LoVo (cell line): ENCODE measurements at regions not wholly inside any gene's neighbourhood (a gene's known extent, or its start where the extent isn't known, plus 50 kb on each side); places are given as distances from the start of the nearest gene placed in this dataset.
A peak's percentile ranks its signal among the peaks of the same experiment; 100 is the strongest.

Experiments
- DNase-seq: peaks from one replicate; pipeline ENCODE4 v3.0.0-alpha.2; 2016; ENCODE audit warnings: low spot score

- no peak for DNase-seq
These were observed 99.2 kb downstream of the C12orf50 start for GRCh38 chr12:87930033-87930432.

DNA sequence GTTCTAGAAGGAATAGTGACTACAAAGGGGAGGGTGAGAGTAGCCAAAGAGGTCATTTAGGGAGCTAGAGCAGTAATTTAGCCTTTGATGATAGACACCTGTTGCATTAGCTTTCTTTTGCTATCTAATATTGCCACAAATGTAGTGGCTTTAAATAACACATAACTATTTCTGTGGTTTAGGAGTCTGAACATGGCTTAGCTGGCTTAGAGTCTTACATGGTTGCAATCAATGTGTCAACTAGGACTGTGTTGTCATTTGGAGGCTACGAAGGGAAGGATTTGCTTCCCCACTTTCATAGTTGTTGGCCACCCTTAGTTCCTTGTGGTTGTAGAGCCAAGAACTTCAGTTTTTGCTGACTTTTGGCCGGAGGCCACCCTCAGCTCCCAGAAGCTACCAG, 99.9 kb downstream of the C12orf50 start:
- no peak for DNase-seq

DNA sequence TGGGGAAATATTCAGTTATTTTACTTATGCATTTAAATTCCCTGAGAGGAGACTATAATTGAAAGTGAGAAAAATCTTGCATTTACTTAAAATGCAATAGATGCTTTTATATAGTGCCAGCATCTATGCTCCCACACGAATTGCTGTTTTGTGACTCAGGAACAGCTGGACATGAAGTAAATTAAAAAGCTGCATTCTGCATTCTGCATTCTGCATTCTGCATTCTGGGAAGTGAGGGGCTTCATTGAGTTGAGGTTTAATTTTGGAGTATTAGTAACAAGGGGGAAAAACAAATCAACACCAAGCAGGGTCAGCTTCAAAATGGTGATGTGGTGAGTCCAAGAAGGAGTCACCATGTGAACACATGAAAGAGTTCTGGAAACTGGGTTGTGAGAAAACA, 101.2 kb downstream of the C12orf50 start:
- no peak for DNase-seq

DNA sequence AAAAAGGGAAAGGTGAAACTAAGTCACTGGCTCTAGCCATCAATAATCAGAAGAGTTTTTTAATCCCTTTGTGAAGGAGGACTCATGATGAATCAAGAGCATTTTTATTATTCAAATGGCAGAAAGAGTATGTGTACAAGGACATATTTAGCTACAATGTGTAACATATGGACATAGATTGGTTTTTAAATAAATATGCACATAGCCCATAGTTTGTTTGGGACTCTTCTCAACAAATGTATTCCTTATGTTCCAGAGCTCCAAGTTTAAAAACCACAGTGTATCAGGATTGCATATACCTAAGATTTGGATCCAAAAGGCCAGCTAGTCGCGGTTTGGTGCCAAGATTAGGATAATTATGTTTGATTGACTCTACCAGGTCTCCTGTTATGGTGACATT, 104.2 kb downstream of the C12orf50 start:
- no peak for DNase-seq

DNA sequence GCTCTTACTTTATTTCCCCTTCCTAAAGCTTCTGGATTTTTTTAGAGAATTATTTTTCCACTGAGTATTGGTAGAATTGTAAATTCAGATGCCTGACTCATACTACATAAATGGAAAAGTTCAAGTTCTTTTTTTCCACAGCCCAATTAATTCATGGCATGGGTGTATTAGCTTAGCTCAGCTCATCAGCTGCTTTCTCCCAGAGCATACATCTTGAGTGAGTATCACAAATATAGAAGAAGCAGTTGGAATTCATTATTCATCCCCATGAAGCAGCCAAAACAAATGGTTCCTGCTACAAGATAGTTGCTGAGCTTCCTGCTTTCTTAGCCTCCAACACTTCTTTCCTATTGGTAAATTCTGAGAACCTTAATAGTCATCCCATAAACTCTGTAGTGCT, 105.1 kb downstream of the C12orf50 start:
- no peak for DNase-seq

- no peak for DNase-seq
These were observed 105.8 kb downstream of the C12orf50 start for GRCh38 chr12:87923361-87923760.

- no peak for DNase-seq
These were observed 106.5 kb downstream of the C12orf50 start for GRCh38 chr12:87922736-87923135.

GRCh38 chr12:87921621-87922020, 107.6 kb downstream of the C12orf50 start:
- DNase-seq = no peak

GRCh38 chr12:87920139-87920538, 109.1 kb downstream of the C12orf50 start:
- no peak for DNase-seq

DNA sequence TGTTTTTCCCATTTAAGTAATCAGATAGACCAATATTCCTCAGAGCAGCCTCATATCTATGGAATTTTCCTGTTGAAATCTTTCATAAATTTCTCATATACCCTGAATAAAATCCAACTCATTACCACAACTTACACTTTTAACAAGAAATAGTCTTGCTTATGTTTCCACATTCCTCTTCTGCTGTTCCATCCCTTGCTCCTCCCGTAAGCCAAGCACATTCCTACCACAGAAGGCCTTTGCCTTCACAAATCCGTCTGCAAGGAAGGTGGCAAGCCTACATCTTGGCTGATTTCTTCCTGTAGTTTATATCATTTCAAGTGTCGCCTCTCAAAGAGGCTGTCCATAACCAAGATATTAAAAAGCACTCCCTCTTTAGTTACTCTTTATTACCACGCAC, 127.7 kb downstream of the C12orf50 start:
- no peak for DNase-seq

GRCh38 chr12:87897662-87898061, 131.5 kb downstream of the C12orf50 start:
- DNase-seq = no peak

GRCh38 chr12:87883806-87884205, 145.4 kb downstream of the C12orf50 start:
- no peak for DNase-seq

- no peak for DNase-seq
These were observed 150.1 kb downstream of the C12orf50 start for GRCh38 chr12:87879141-87879540.

DNA sequence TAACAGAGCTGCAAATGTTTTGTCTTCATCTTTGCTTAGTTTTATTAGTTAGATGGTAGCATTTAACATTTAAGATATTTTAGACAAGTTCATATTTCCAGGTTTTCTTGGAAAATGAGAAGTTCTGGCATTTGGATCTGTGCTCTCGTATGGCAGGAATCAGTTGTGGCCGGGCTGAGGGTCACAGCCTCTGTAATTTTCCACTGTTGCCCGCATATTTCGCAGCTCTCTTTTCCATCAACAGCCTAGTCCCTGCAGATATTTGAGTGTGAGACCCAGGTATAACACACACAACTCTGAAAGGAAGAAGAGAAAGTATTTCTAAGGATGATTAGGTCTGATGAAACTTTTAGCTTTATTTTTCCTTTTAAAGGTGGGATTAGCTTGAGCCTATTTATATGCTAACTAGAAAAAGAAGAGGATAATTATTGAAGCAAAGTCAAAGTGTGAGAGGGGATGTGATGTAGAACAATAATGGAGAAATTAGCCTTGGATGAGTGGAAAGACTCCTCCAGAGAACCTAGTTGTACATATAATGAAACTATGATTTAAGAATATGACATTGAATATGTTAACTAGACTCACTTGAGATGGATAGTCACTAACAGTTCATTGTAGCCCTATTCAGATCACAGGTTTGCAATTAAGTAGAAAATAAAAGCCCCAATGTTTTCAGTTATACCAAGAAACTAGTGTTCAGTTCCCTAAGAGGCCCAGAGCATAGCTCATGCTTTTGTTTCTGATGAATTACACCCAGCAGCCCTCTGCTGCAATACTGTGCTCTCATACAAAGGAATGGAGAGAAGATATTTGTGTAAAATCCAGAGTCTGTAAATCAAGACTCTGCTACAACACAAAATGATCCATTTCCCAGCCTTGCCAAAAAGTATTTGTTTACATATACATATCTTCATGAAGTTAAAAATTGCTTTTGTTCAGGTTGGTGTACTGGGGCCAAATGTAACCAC, 158.4 kb downstream of the C12orf50 start:
- no peak for DNase-seq

DNA sequence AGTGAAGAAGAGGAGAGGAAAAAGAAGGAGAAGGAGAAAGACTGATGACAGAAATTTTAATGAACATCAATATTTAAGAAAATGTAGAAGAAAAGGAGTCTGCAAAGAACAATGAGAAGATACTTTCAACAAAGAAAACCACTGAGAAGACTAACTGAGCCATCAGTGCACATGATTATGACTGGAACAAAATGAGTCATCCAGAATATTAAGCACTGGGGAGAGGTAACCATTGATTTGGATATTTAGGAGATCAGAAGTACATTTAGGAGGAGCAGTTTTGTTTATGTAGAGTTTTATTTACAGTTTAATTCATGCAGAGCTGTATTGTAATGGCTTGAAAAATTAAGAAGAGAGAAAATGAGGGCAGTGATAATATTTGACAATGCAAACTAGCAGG, 159.1 kb downstream of the C12orf50 start:
- DNase-seq = no peak

GRCh38 chr12:87866578-87867292, 162.5 kb downstream of the C12orf50 start:
- DNase-seq = peak; percentile 34

GRCh38 chr12:87861791-87862190, 167.4 kb downstream of the C12orf50 start:
- DNase-seq = no peak

DNA sequence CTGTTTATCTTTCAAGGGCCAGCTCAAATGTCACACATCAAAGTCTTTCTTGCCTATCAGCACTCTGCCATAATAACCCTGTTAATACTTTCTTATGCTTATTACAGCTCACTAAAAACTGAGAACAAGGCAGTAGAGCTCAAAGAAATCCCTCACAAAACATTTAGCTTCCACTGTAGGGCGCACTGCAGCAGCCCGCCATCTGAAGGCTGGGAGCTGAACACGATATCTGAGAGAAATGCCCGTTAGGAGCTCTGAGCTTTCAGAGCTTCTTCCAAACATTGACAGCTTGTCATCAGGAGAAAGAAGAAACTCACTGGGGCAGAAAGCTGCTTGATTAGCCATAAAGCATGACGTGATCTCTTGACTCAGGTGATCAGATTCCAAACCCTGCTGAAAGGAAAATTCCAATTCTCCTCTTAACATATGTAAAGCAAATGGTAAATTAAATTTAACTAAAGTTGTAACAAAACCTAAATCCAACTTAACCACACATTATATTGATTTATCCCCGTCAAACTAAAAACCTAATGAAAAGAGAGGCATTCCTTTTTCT, 175.7 kb downstream of the C12orf50 start:
- DNase-seq = no peak

GRCh38 chr12:87849074-87849473, 180.1 kb downstream of the C12orf50 start:
- no peak for DNase-seq

- peak; percentile 78 for DNase-seq
These were observed 180.8 kb downstream of the C12orf50 start for GRCh38 chr12:87848248-87848868.

- DNase-seq = no peak
These were observed 182.1 kb downstream of the C12orf50 start for GRCh38 chr12:87847147-87847546.

- DNase-seq = no peak
These were observed 183.2 kb downstream of the C12orf50 start for GRCh38 chr12:87846045-87846444.
